MCF 10A (cell line): ENCODE measurements at regions not wholly inside any gene's neighbourhood (a gene's known extent, or its start where the extent isn't known, plus 50 kb on each side); places are given as distances from the start of the nearest gene placed in this dataset.

ENCODE experiments used
- BruUV-seq: library from RNA; stranded (reverse); fragments of 400-500 nt; replicated peaks from 2 replicates; lab custom pipeline; 2021; lab: Mats Ljungman, UMichigan
- CTCF ChIA-PET: fragments of 300-600 bp; sonication (Branson Sonifier 250); formaldehyde crosslinking; extraction: SDS; loops from one replicate; lab custom pipeline; 2021; ENCODE audit warnings: antibody characterized with exemption, inconsistent platforms; lab: Yijun Ruan, JAX
- POLR2A ChIA-PET: fragments of 300-600, 350-650 bp; sonication (Branson Sonifier 250); formaldehyde crosslinking; extraction: SDS; loops from one replicate; lab custom pipeline; 2020; ENCODE audit warnings: antibody characterized with exemption, inconsistent platforms; lab: Yijun Ruan, JAX
- DNase-seq: peaks from one replicate; pipeline ENCODE4 v3.0.0-alpha.2; 2018; ENCODE audit not compliant: unreplicated experiment
- H3K27ac Mint-ChIP-seq: one replicate; pipeline ENCODE4 v1.8.0; 2022; ENCODE audit warnings: mild to moderate bottlenecking, low read depth, mixed read lengths; ENCODE audit not compliant: unreplicated experiment
- H3K27me3 Mint-ChIP-seq: one replicate; pipeline ENCODE4 v1.8.0; 2022; ENCODE audit warnings: mixed read lengths; ENCODE audit not compliant: insufficient read depth, unreplicated experiment
- H3K36me3 Mint-ChIP-seq: one replicate; pipeline ENCODE4 v1.8.0; 2022; ENCODE audit warnings: mild to moderate bottlenecking, moderate library complexity, mixed read lengths; ENCODE audit not compliant: insufficient read depth, unreplicated experiment
- H3K4me1 Mint-ChIP-seq: one replicate; pipeline ENCODE4 v1.8.0; 2022; ENCODE audit warnings: mixed read lengths; ENCODE audit not compliant: insufficient read depth, unreplicated experiment
- H3K4me3 Mint-ChIP-seq: one replicate; pipeline ENCODE4 v1.8.0; 2022; ENCODE audit warnings: mild to moderate bottlenecking, moderate library complexity, mixed read lengths; ENCODE audit not compliant: unreplicated experiment
- H3K9me3 Mint-ChIP-seq: one replicate; pipeline ENCODE4 v1.8.0; 2022; ENCODE audit warnings: mixed read lengths; ENCODE audit not compliant: unreplicated experiment
- intact Hi-C: fragments of 100-400 bp; cut with micrococcal nuclease; formaldehyde crosslinking; loops from 2 replicates; pipeline ENCODE4 v1.14.1; 2022
- TF ChIP-seq, protein P1 (sequence below): fragments of 200-600 bp; IDR thresholded peaks from one replicate; pipeline ENCODE4 v1.8.0; 2022; ENCODE audit warnings: antibody characterized with exemption, mild to moderate bottlenecking; ENCODE audit not compliant: unreplicated experiment

DNA sequence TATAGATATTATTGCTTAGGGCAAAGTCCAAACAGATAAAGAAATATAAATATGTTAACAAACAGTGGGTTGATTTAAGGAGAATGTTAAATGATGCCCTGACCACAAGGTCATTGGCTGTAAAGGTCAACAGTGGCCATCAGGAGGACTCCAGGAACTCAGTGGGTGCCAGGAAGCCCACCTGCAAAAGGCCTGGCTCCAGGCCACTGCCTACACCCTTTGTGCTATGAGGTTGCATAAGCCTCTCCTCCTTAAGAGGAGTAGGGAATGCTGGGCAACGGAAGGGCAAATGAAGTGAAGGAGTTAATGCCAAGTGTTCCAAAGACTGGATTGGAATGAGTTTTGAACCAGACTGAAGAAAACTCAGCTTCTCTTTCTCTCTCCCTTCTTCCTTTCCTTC is 73.3 kb upstream of the ALX4 start:
- H3K4me3 Mint-ChIP-seq, result no peak overlapping the region
- DNase-seq, result no peak
- no peaks in the 10 kb centered on the region for H3K9me3 Mint-ChIP-seq
- BruUV-seq, result no TSS peak
- TF ChIP-seq, protein P1, sequence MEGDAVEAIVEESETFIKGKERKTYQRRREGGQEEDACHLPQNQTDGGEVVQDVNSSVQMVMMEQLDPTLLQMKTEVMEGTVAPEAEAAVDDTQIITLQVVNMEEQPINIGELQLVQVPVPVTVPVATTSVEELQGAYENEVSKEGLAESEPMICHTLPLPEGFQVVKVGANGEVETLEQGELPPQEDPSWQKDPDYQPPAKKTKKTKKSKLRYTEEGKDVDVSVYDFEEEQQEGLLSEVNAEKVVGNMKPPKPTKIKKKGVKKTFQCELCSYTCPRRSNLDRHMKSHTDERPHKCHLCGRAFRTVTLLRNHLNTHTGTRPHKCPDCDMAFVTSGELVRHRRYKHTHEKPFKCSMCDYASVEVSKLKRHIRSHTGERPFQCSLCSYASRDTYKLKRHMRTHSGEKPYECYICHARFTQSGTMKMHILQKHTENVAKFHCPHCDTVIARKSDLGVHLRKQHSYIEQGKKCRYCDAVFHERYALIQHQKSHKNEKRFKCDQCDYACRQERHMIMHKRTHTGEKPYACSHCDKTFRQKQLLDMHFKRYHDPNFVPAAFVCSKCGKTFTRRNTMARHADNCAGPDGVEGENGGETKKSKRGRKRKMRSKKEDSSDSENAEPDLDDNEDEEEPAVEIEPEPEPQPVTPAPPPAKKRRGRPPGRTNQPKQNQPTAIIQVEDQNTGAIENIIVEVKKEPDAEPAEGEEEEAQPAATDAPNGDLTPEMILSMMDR, result no peak
- ChIA-PET CTCF (no interaction called here), POLR2A (no interaction called here)
- peaks cover 56% of the 10 kb centered on the region for H3K27me3 Mint-ChIP-seq
- H3K27ac Mint-ChIP-seq, result no peak overlapping the region
- H3K36me3 Mint-ChIP-seq, result no peaks in the 10 kb centered on the region
- no peaks in the 10 kb centered on the region for H3K4me1 Mint-ChIP-seq
- intact Hi-C loops, result no loop called here

DNA sequence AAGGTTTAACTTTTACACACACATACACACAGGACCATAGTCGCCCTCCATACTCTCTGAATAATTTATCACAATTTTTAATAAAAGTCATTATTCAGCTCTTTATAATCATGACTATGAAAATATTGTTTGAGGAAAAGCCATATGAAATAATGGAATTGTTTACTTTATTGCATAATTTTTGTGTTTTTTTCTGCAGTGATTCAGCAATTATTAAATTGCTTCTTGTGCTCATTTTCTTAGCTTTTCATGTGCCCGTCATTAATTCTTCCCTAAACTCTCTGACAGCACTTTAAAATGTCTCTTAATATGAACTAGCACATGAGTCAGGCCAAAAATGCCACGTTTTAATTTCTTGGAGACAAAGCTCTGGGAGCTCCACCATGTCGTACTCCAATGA is 77.5 kb upstream of the ALX4 start:
- Mint-ChIP-seq H3K4me3 (no peak overlapping the region), H3K27me3 (peaks cover 62% of the 10 kb centered on the region), H3K27ac (no peak overlapping the region), H3K4me1 (no peaks in the 10 kb centered on the region), H3K36me3 (no peaks in the 10 kb centered on the region), H3K9me3 (no peaks in the 10 kb centered on the region)
- POLR2A ChIA-PET, result no interaction called here
- BruUV-seq, result no TSS peak
- intact Hi-C loops, result no loop called here
- DNase-seq, result no peak
- TF ChIP-seq, protein P1, result no peak
- CTCF ChIA-PET, result interaction anchor here (0.5 to 0.6 kb wide), 2 partner anchors 57 to 372 kb away, joined by 3 read pairs; no protein-coding TSS in a partner anchor

DNA sequence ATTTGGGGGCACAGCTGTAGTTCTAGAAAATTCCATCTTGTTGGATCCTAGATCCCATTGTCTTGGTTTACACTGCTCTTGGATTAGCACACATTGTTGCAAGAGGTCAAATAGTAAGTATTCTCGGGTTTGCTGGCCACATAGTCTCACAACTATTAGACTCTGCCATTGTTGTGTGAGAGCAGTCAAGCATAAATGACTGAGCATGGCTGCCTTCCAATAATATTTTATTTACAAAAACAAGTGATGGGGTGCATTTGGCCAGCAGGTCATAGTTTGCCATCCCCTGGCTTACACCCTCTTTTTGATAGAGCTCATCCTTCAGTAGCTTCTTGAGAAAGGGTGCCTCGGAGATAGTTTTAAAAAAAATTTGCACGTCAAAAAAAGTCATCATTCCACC is 77.9 kb upstream of the ALX4 start:
- Mint-ChIP-seq H3K9me3 (no peaks in the 10 kb centered on the region), H3K4me1 (no peaks in the 10 kb centered on the region), H3K27me3 (peaks cover 58% of the 10 kb centered on the region), H3K36me3 (no peaks in the 10 kb centered on the region), H3K27ac (no peak overlapping the region), H3K4me3 (no peak overlapping the region)
- CTCF ChIA-PET, result interaction anchor here (0.6 kb wide), 1 partner anchor 372 kb away, joined by 3 read pairs; no protein-coding TSS in a partner anchor
- POLR2A ChIA-PET, result interaction anchor here (1.1 kb wide), 1 partner anchor 33 kb away, joined by 3 read pairs; no protein-coding TSS in a partner anchor
- DNase-seq, result no peak
- TF ChIP-seq, protein P1, result no peak
- BruUV-seq, result no TSS peak
- intact Hi-C loops, result no loop called here

DNA sequence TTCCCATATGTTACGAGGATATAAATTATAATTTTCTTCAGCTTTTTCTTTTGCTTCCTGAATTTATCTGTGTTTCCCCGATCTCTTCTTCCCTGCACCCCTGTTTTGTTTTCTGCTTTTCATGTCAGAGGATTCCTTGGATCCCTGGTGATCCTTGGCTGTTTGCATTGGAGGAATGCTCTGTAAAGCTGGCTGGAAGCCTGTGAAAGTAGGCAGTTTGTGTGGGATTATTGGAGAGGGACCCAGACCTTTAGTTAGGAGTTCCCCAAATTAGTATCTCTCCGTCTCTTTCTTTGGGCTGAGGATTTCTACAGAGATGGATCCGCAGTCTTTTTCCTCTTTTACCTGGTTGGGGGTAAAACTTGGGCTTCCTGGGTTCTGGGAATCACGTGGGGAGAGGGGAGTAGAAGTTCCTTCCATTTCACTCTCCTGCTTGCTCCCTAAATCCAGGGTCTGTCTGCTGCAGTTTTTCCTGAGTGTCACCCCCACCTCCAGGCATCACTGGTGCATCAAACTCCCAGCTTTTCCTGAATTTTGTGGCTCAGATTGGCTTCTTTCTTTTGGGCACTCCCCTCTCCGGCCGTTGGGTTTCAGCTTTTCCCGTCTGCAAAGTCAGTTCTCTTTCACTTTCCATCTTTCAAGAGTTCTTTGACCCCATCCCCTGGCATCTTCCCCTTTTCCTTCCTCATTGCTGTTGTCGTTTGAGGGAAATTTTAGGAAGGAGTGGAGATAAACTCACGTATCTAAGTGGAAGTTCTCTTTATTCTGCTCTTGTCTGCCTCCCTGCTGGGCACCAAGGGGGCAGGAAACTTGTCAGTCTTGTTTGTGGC is 79.1 kb upstream of the ALX4 start:
- Mint-ChIP-seq H3K27ac (no peak overlapping the region), H3K27me3 (peaks cover 53% of the 10 kb centered on the region), H3K9me3 (no peaks in the 10 kb centered on the region), H3K4me3 (no peak overlapping the region), H3K36me3 (no peaks in the 10 kb centered on the region), H3K4me1 (no peaks in the 10 kb centered on the region)
- no TSS peak for BruUV-seq
- POLR2A ChIA-PET, result interaction anchor here (0.7 to 1.1 kb wide), 3 partner anchors 32 to 99 kb away, joined by 3 read pairs; no protein-coding TSS in a partner anchor
- TF ChIP-seq, protein P1, result no peak
- CTCF ChIA-PET, result interaction anchor here (0.7 kb wide), 1 partner anchor 451 kb away, joined by 3 read pairs; no protein-coding TSS in a partner anchor
- intact Hi-C loops, result no loop called here
- no peak for DNase-seq
